Fibroblast of lung (primary cell): ENCODE measurements at regions not wholly inside any gene's neighbourhood (a gene's known extent, or its start where the extent isn't known, plus 50 kb on each side); places are given as distances from the start of the nearest gene placed in this dataset.

Experiments used
- DNase-seq, 2 donors: peaks; one replicate each; pipeline versions ENCODE4 v3.0.0 to v3.0.0-alpha.2; 2010; ENCODE audit warnings: low read depth in 2 of 2
- H2AFZ ChIP-seq: 2 replicates; pipeline ENCODE4 v1.5.1; 2012; ENCODE audit warnings: low read length, control low read depth, inconsistent platforms
- H3K27ac ChIP-seq: 2 replicates; pipeline ENCODE4 v1.5.1; 2011; ENCODE audit warnings: low read length, control low read depth; ENCODE audit not compliant: insufficient read depth
- H3K27me3 ChIP-seq: 2 replicates; pipeline ENCODE4 v1.5.1; 2011; ENCODE audit warnings: mild to moderate bottlenecking, low read length; ENCODE audit not compliant: control insufficient read depth, insufficient read depth
- H3K36me3 ChIP-seq: 2 replicates; pipeline ENCODE4 v1.5.1; 2011; ENCODE audit warnings: low read length; ENCODE audit not compliant: control insufficient read depth, insufficient read depth
- H3K4me1 ChIP-seq: 2 replicates; pipeline ENCODE4 v1.5.1; 2011; ENCODE audit warnings: low read length; ENCODE audit not compliant: control insufficient read depth, insufficient read depth; ENCODE audit errors: extremely low read depth
- H3K4me2 ChIP-seq: 2 replicates; pipeline ENCODE4 v1.5.1; 2011; ENCODE audit warnings: low read length, control low read depth; ENCODE audit not compliant: insufficient read depth; ENCODE audit errors: extremely low read depth
- H3K4me3 ChIP-seq, 4 experiments: fragments of 200-600 bp in 1 of 4; sonication (generic) in 1 of 4; replicated peaks in 1 of 4; 2 replicates each; pipeline ENCODE4 v1.5.1; 2011 to 2016; ENCODE audit warnings: low read length in 4 of 4, low read depth in 3 of 4, mild to moderate bottlenecking in 3 of 4, control low read depth in 2 of 4, inconsistent platforms in 1 of 4, mixed read lengths in 1 of 4; ENCODE audit not compliant: insufficient read depth in 1 of 4; ENCODE audit errors: control extremely low read depth in 1 of 4
- H3K79me2 ChIP-seq: 2 replicates; pipeline ENCODE4 v1.5.1; 2012; ENCODE audit warnings: mild to moderate bottlenecking, low read length, inconsistent platforms; ENCODE audit not compliant: control insufficient read depth, insufficient read depth
- H3K9ac ChIP-seq: 2 replicates; pipeline ENCODE4 v1.5.1; 2011; ENCODE audit warnings: mild to moderate bottlenecking, low read length, control low read depth; ENCODE audit not compliant: insufficient read depth
- H3K9me3 ChIP-seq: 2 replicates; pipeline ENCODE4 v1.5.1; 2012; ENCODE audit warnings: low read depth, low read length; ENCODE audit not compliant: control insufficient read depth, insufficient read depth
- H4K20me1 ChIP-seq: 2 replicates; pipeline ENCODE4 v1.5.1; 2011; ENCODE audit warnings: low read length; ENCODE audit not compliant: control insufficient read depth, insufficient read depth; ENCODE audit errors: extremely low read depth
- CTCF ChIP-seq, 2 donors: IDR thresholded peaks in 1 of 2; conservative IDR thresholded peaks in 1 of 2; 1 replicate in 1 of 2; 2 replicates in 1 of 2; pipeline ENCODE4 v1.5.1; 2011 to 2012; ENCODE audit warnings: low read length in 2 of 2, control low read depth in 1 of 2, inconsistent platforms in 1 of 2, low read depth in 1 of 2, mild to moderate bottlenecking in 1 of 2
- EZH2 ChIP-seq: IDR thresholded peaks from 2 replicates; pipeline ENCODE4 v1.5.1; 2012; ENCODE audit warnings: low read length, control low read depth, mild to moderate bottlenecking; ENCODE audit errors: missing control alignments

DNA sequence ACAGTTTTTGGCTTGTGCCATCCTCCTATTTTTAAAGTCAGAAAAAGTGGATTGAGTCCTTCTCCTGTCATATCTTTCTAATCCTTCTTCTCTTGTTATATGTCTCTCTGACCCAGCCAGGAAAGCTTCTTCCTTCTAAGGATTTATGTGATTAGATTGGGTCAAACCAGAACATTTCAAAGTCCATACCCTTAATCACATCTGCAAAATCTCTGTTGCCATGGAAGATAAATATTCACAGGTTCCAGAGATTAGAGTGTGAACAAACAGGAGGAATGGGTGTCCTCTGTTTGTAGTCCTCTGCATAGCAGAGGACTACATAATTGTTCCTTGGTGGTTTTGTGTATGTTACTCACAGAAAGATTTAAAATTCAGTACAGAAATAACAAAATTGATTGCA, 421.2 kb downstream of the EPHA5 start:
- Histone ChIP-seq H3K79me2 (no peaks in the 10 kb centered on the region), H3K4me1 (no peaks in the 10 kb centered on the region), H3K9ac (no peak overlapping the region), H3K27ac (no peak overlapping the region), H4K20me1 (no peaks in the 10 kb centered on the region), H3K36me3 (no peaks in the 10 kb centered on the region), H2AFZ (no peak overlapping the region), H3K9me3 (no peaks in the 10 kb centered on the region), H3K27me3 (no peaks in the 10 kb centered on the region), H3K4me3 (no peak overlapping the region), H3K4me2 (no peak overlapping the region)
- no peak for TF ChIP-seq EZH2
- no peak for TF ChIP-seq CTCF (conservative IDR thresholded peaks at IDR 0.05 in 1 of 2, IDR thresholded peaks at IDR 0.05 in 1 of 2; ENCODE audit: low read depth in 1 of 2, low read length in 2 of 2)
- no peak for DNase-seq

DNA sequence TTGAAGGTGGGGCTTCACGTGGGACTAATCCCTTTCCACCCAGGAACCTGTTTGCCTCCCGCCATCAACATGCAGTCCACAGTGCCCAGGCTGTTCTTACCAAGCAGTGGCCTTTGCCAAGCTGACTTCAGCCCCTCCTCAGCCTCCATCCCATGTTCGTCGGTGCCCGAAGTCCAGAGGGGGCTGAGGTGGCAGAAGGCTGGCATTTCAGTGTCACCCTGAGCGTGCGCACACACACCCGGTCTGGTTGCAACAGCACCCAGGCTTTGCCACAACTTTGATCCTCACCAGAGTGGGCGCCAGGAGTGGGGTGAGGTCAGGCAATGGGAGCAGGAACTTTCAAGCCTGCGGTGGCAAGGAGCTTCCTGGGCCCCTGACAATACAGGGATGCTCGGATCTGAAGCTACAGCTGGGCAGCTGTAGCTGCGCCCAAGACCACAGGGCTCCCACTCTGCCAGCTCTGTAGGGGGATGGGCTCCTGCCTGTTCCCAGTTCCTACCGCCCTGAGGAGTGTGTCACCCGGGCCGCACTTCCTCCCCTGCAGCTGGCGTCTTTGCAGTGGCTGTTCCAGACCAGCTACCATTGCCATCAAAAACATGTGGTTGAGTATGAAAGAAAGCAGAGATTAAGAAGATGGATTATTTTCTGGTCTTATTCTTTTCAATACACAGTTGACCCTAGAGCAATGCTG, 428.0 kb downstream of the EPHA5 start:
- H2AFZ ChIP-seq = no peak overlapping the region
- H3K4me1 ChIP-seq = no peaks in the 10 kb centered on the region
- TF ChIP-seq EZH2 (no peak), CTCF (conservative IDR thresholded peaks at IDR 0.05 in 1 of 2, IDR thresholded peaks at IDR 0.05 in 1 of 2; ENCODE audit: low read depth in 1 of 2, low read length in 2 of 2) (no peak)
- no peak overlapping the region for H3K9ac ChIP-seq
- no peak overlapping the region for H3K4me3 ChIP-seq
- no peak overlapping the region for H3K4me2 ChIP-seq
- H3K79me2 ChIP-seq = no peaks in the 10 kb centered on the region
- no peaks in the 10 kb centered on the region for H4K20me1 ChIP-seq
- H3K9me3 ChIP-seq = no peaks in the 10 kb centered on the region
- DNase-seq = no peak
- no peaks in the 10 kb centered on the region for H3K36me3 ChIP-seq
- no peak overlapping the region for H3K27ac ChIP-seq
- no peaks in the 10 kb centered on the region for H3K27me3 ChIP-seq

DNA sequence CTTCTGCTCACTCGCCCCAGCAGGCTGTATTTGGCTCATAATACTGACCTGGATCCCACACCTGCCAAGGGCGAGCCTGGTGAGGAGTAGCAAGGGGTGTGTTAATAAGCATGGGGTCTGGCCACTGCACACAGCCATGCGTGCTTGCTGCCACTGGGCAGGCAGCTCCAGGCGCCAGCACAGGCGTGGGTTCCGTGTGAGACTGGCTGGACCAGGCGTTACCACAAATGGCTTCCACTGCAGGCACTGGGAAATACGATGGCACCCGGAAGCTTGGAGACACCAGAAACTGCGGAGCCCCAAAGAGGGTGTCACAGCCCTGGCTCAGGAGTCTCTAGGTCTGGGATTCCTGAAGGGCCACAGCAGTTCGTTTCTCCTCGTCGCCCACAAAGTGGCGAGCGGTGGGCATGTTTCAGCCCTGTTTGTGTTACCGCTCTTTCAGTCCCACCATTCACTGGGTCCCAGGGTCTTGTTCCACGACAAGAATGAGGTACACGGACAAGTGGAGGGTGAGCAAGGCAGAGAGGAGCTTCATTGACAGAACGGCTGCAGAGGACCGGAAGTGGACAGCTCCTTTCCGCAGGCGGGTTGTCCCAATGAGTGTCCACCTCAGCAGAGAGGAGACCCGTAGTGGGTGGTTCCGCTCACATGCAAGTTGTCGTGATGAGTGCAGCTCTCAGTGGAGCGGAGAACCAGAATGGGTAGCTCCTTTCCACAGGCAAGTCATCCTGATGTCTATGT, 428.9 kb downstream of the EPHA5 start:
- DNase-seq = no peak
- H4K20me1 ChIP-seq = no peaks in the 10 kb centered on the region
- no peak overlapping the region for H3K4me2 ChIP-seq
- no peak for TF ChIP-seq CTCF (conservative IDR thresholded peaks at IDR 0.05 in 1 of 2, IDR thresholded peaks at IDR 0.05 in 1 of 2; ENCODE audit: low read depth in 1 of 2, low read length in 2 of 2)
- no peak for TF ChIP-seq EZH2
- H3K27me3 ChIP-seq = no peaks in the 10 kb centered on the region
- H3K4me1 ChIP-seq = no peaks in the 10 kb centered on the region
- H3K4me3 ChIP-seq = no peak overlapping the region
- no peak overlapping the region for H3K9ac ChIP-seq
- H3K9me3 ChIP-seq = no peaks in the 10 kb centered on the region
- H3K79me2 ChIP-seq = no peaks in the 10 kb centered on the region
- H2AFZ ChIP-seq = no peak overlapping the region
- H3K36me3 ChIP-seq = no peaks in the 10 kb centered on the region
- no peak overlapping the region for H3K27ac ChIP-seq
